ENCODE measurements at regions not wholly inside any gene's neighbourhood (a gene's known extent, or its start where the extent isn't known, plus 50 kb on each side); places are given as distances from the start of the nearest gene placed in this dataset.

DNA sequence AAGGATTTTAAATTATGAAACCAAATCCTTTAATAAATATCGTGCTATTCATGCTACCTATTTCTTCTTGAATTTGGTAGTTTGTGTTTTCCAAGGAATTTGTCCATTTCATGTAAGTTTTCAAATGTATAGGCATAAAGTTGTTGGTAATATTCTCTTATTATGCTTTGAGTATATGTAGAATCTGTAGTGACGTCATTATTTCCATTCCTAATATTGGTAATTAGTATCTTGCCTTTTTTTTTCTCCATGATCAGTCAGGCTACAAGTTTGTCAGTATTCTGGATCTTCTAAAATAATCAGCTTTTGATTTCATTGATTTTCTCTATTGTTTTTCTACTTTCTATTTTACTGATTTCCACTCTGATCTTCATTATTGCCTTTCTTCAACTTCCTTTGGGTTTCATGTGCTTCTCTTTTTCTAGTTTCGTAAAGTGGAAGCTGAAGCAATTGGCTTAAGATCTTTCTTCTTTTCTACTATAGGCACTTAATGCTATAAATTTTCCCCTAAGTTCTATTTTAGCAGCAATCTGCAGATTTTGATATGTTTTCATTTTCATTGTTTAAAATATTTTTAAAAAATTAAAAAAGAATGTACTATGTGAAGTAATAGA lies 156.5 kb upstream of the HDAC9 start:
- TF ChIP-seq, protein P1, sequence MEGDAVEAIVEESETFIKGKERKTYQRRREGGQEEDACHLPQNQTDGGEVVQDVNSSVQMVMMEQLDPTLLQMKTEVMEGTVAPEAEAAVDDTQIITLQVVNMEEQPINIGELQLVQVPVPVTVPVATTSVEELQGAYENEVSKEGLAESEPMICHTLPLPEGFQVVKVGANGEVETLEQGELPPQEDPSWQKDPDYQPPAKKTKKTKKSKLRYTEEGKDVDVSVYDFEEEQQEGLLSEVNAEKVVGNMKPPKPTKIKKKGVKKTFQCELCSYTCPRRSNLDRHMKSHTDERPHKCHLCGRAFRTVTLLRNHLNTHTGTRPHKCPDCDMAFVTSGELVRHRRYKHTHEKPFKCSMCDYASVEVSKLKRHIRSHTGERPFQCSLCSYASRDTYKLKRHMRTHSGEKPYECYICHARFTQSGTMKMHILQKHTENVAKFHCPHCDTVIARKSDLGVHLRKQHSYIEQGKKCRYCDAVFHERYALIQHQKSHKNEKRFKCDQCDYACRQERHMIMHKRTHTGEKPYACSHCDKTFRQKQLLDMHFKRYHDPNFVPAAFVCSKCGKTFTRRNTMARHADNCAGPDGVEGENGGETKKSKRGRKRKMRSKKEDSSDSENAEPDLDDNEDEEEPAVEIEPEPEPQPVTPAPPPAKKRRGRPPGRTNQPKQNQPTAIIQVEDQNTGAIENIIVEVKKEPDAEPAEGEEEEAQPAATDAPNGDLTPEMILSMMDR (conservative IDR thresholded peaks at IDR 0.05; ENCODE audit: low read depth, low read length), result no peak
- TF ChIP-seq EZH2 (IDR thresholded peaks at IDR 0.05; ENCODE audit: low read length, unreplicated experiment) (no peak), EZH2phosphoT487 (IDR thresholded peaks at IDR 0.05; ENCODE audit: borderline replicate concordance, low read length) (no peak)
- Histone ChIP-seq H3K9me3 (ENCODE audit: low read length) (peaks cover 5% of the 10 kb centered on the region; the same call in 1 of the 2 replicates), H3K27ac (ENCODE audit: low read length) (no peak overlapping the region), H3F3A (ENCODE audit: low read length, unreplicated experiment) (no peaks in the 10 kb centered on the region), H3K4me2 (ENCODE audit: low read length) (no peak overlapping the region), H3K4me1 (ENCODE audit: insufficient read depth, low read length) (no peaks in the 10 kb centered on the region), H2AFZ (ENCODE audit: low read length) (no peak overlapping the region), H3K36me3 (ENCODE audit: low read depth, low read length) (no peaks in the 10 kb centered on the region), H3K27me3 (ENCODE audit: low read length) (no peaks in the 10 kb centered on the region), H3K4me3 (ENCODE audit: low read length) (no peak overlapping the region), H3K9me2 (replicated peaks; ENCODE audit: low read length) (no peaks in the 10 kb centered on the region), H3K9ac (ENCODE audit: low read length) (no peak overlapping the region), H3K79me2 (ENCODE audit: low read length) (no peaks in the 10 kb centered on the region), H4K20me1 (ENCODE audit: low read length) (no peaks in the 10 kb centered on the region)
- DNase-seq (no peak), ATAC-seq (no peak)
- ChIA-PET CTCF (no interaction called here), POLR2A (ENCODE audit: unreplicated experiment) (no interaction called here)
- no TSS peak for BruUV-seq (replicated peaks)
- intact Hi-C loops (cut with micrococcal nuclease), result loop anchor here (5.0 kb wide), 1 partner anchor 42 kb away; no protein-coding TSS in a partner anchor

DNA sequence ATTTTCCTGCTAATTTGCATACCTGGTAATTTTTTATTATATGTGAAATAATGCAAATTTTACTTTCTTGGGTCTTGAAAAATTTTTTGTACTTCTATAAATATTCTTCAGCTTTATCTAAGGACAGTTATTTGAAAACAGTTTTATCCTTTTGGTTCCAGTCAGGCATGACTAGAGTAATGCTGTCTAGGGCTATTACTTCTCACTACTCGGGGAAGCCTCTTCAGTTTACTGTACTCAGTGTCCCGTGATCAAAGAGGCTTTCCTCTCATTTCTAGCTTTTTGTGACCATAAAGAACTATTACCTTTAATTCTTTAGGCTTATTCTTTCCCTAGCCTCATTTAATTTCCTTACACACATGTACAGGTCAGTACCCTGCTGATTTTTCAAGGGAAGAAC lies 153.8 kb upstream of the HDAC9 start:
- CTCF ChIA-PET, result interaction anchor here (0.6 kb wide), 1 partner anchor 21 kb away, joined by 5 read pairs; no protein-coding TSS in a partner anchor

DNA sequence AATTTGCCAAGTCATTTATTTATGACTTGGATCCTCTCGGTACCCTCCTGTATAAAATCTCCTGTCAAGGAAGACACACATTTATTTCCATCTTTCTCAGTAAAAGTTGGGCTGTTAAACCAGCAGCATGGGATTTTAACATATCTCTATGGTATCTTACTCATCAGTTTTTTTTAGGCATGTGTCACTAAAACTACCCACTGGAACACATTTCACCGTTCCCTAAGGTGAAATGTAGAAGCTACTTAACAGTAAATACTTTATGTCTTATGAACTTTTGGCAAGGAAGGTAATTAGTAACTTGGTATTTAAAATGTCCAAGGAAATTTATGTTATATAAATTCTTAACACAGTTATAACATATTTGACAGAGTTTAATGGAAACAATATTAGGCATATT lies 152.5 kb upstream of the HDAC9 start:
- ATAC-seq (no peak), DNase-seq (no peak)
- H3K9me3 ChIP-seq (ENCODE audit: low read length), result peaks cover 5% of the 10 kb centered on the region; the same call in 1 of the 2 replicates
- H3K9me2 ChIP-seq (replicated peaks; ENCODE audit: low read length), result no peaks in the 10 kb centered on the region
- no peaks in the 10 kb centered on the region for H3K79me2 ChIP-seq (ENCODE audit: low read length)
- H3K4me3 ChIP-seq (ENCODE audit: low read length), result no peak overlapping the region
- no peak overlapping the region for H3K4me2 ChIP-seq (ENCODE audit: low read length)
- intact Hi-C loops (cut with micrococcal nuclease), result no loop called here
- CTCF ChIA-PET, result no interaction called here
- POLR2A ChIA-PET (ENCODE audit: unreplicated experiment), result no interaction called here
- no TSS peak for BruUV-seq (replicated peaks)
- H3K4me1 ChIP-seq (ENCODE audit: insufficient read depth, low read length), result no peaks in the 10 kb centered on the region
- no peaks in the 10 kb centered on the region for H3F3A ChIP-seq (ENCODE audit: low read length, unreplicated experiment)
- no peak overlapping the region for H3K27ac ChIP-seq (ENCODE audit: low read length)
- H2AFZ ChIP-seq (ENCODE audit: low read length), result no peak overlapping the region
- H4K20me1 ChIP-seq (ENCODE audit: low read length), result no peaks in the 10 kb centered on the region
- no peak overlapping the region for H3K9ac ChIP-seq (ENCODE audit: low read length)
- TF ChIP-seq EZH2phosphoT487 (IDR thresholded peaks at IDR 0.05; ENCODE audit: borderline replicate concordance, low read length) (no peak), EZH2 (IDR thresholded peaks at IDR 0.05; ENCODE audit: low read length, unreplicated experiment) (no peak)
- TF ChIP-seq, protein P1 (conservative IDR thresholded peaks at IDR 0.05; ENCODE audit: low read depth, low read length), result no peak
- H3K27me3 ChIP-seq (ENCODE audit: low read length), result no peaks in the 10 kb centered on the region
- no peaks in the 10 kb centered on the region for H3K36me3 ChIP-seq (ENCODE audit: low read depth, low read length)

More for the DNA sequence above, 153.8 kb upstream of the HDAC9 start:
- intact Hi-C loops (cut with micrococcal nuclease), result no loop called here
- H3K9ac ChIP-seq (ENCODE audit: low read length), result no peak overlapping the region
- POLR2A ChIA-PET (ENCODE audit: unreplicated experiment), result no interaction called here
- no peaks in the 10 kb centered on the region for H3K9me2 ChIP-seq (replicated peaks; ENCODE audit: low read length)
- H3K9me3 ChIP-seq (ENCODE audit: low read length), result peaks cover 5% of the 10 kb centered on the region; the same call in 1 of the 2 replicates
- H3K27ac ChIP-seq (ENCODE audit: low read length), result no peak overlapping the region
- no peaks in the 10 kb centered on the region for H3K79me2 ChIP-seq (ENCODE audit: low read length)
- no peak overlapping the region for H2AFZ ChIP-seq (ENCODE audit: low read length)
- no peak overlapping the region for H3K4me3 ChIP-seq (ENCODE audit: low read length)
- H3K27me3 ChIP-seq (ENCODE audit: low read length), result no peaks in the 10 kb centered on the region
- TF ChIP-seq, protein P1 (conservative IDR thresholded peaks at IDR 0.05; ENCODE audit: low read depth, low read length), result no peak
- TF ChIP-seq EZH2phosphoT487 (IDR thresholded peaks at IDR 0.05; ENCODE audit: borderline replicate concordance, low read length), result no peak
- no peak for TF ChIP-seq EZH2 (IDR thresholded peaks at IDR 0.05; ENCODE audit: low read length, unreplicated experiment)
- no TSS peak for BruUV-seq (replicated peaks)
- H3K4me2 ChIP-seq (ENCODE audit: low read length), result no peak overlapping the region
- no peak for DNase-seq
- H3K36me3 ChIP-seq (ENCODE audit: low read depth, low read length), result no peaks in the 10 kb centered on the region
- no peaks in the 10 kb centered on the region for H3F3A ChIP-seq (ENCODE audit: low read length, unreplicated experiment)
- H3K4me1 ChIP-seq (ENCODE audit: insufficient read depth, low read length), result no peaks in the 10 kb centered on the region
- no peaks in the 10 kb centered on the region for H4K20me1 ChIP-seq (ENCODE audit: low read length)
- ATAC-seq, result no peak
